ENCODE measurements at regions not wholly inside any gene's neighbourhood (a gene's known extent, or its start where the extent isn't known, plus 50 kb on each side); places are given as distances from the start of the nearest gene placed in this dataset.

DNA sequence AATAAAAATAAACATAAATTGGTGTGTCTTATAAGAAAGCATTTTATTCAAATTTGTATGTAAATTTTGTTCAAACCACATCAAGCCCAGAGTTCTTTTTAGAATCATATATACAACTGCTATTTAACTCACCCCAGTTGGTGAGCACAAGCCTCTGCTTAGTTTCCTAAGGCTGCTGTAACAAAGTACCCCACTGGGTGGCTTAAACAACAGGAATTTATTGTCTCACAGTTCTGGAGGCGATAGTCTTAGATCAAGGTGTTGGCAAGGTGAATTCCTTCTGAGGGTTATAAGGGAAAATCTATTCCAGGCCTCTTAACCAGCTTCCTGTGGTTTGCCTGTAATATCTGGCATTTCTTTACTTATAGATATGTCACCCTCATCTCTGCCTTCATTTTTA is 1133.5 kb downstream of the OLFM4 start:
- Histone ChIP-seq H3K4me3 (ENCODE audit: low read length) (no peak overlapping the region), H3K9me3 (ENCODE audit: insufficient read depth, low read depth, low read length) (no peaks in the 10 kb centered on the region), H3K36me3 (ENCODE audit: insufficient read depth, low read length) (no peaks in the 10 kb centered on the region), H3K9ac (ENCODE audit: low read depth, low read length) (no peak overlapping the region), H3K27ac (ENCODE audit: low read depth, low read length) (no peak overlapping the region), H3K27me3 (ENCODE audit: insufficient read depth, low read length) (no peaks in the 10 kb centered on the region), H3K4me1 (ENCODE audit: insufficient read depth, low read length) (peaks cover 10% of the 10 kb centered on the region; the same call in 1 of the 2 replicates)
- 71% methylated on average over 1 of the region's 1 CpG for WGBS

DNA sequence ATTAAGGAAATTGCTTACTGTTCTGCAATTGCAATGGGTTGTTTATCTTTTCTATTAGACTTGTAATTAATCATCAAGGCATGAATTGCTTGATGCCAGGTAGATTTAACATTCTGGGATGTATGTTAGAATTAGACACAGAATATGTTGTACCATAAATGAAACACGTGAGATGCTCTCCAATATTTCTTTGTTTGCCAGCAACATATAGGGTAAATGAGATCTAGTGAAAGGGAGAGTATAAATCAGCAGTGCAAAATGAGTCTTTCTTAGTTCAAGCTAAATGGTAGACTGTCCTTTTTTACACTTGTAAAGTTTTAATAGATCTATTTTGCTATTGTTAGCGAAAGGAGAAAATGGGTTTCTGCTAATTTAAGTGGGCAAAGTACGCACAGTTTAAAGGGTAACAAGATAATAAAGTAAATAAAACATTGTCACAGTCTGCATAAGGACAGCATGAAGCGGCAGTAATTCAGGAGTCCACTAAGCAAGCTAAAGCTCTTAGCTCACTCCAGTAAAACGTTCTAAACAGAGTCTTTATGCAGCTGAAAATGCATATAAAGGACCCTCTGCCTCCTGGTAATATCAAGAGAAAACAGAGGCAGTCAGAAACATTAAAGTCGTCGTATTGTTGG is 1137.1 kb downstream of the OLFM4 start:
- no peak overlapping the region for H3K27ac ChIP-seq (ENCODE audit: low read depth, low read length)

DNA sequence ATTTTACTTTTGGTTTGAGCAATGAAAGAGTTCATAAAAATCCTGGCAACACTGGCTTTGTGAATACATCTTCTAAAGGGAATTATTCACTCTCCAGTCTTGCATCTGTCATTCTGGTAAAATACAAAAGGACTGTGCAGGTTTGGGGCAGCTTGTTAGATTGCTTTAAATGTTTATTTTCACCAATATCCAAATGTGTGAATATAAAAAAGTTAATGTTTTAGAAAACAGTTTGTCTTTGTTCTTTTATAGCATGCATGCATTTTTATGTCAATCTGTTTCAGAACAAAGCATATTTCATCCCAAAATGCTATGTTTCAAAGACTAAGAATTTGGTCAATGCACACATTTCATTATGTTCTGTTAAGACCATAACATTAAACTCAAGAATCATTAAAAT is 1145.4 kb downstream of the OLFM4 start:
- no peaks in the 10 kb centered on the region for H3K36me3 ChIP-seq (ENCODE audit: insufficient read depth, low read length)
- H3K27me3 ChIP-seq (ENCODE audit: insufficient read depth, low read length): no peaks in the 10 kb centered on the region
- no peaks in the 10 kb centered on the region for H3K9me3 ChIP-seq (ENCODE audit: insufficient read depth, low read depth, low read length)
- H3K9ac ChIP-seq (ENCODE audit: low read depth, low read length): no peak overlapping the region
- H3K4me3 ChIP-seq (ENCODE audit: low read length): no peak overlapping the region
- peaks cover 13% of the 10 kb centered on the region for H3K4me1 ChIP-seq (ENCODE audit: insufficient read depth, low read length)
- H3K27ac ChIP-seq (ENCODE audit: low read depth, low read length): no peak overlapping the region

More for the DNA sequence above, 1137.1 kb downstream of the OLFM4 start:
- no peak overlapping the region for H3K9ac ChIP-seq (ENCODE audit: low read depth, low read length)
- H3K27me3 ChIP-seq (ENCODE audit: insufficient read depth, low read length): no peaks in the 10 kb centered on the region
- no peak overlapping the region for H3K4me3 ChIP-seq (ENCODE audit: low read length)
- H3K36me3 ChIP-seq (ENCODE audit: insufficient read depth, low read length): no peaks in the 10 kb centered on the region
- WGBS: 80% methylated on average over 7 of the region's 7 CpGs
- peaks cover 10% of the 10 kb centered on the region; the same call in 1 of the 2 replicates for H3K4me1 ChIP-seq (ENCODE audit: insufficient read depth, low read length)
- no peaks in the 10 kb centered on the region for H3K9me3 ChIP-seq (ENCODE audit: insufficient read depth, low read depth, low read length)

DNA sequence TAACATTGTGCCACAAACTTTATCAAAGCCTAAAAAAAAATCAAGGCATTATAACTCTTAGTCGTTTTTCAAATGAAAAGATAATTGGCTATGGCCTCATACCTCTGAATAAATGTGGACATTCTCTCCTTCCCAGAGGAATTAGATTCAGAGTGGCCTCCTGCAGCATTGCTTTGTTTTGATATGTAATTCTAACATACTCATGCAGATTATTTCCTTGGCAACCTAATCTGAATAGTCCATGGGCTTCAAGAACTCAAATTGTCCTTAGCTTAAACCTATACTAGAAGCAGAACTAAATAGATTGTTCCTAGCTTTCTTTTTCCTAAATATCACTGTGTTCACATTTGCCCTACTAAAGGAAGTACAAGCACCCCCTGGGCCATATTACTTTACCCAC is 1146.9 kb downstream of the OLFM4 start:
- Histone ChIP-seq H3K4me3 (ENCODE audit: low read length) (peak overlapping the region; percentile 2; the same call in 1 of the 2 replicates), H3K9me3 (ENCODE audit: insufficient read depth, low read depth, low read length) (no peaks in the 10 kb centered on the region), H3K4me1 (ENCODE audit: insufficient read depth, low read length) (peaks cover 18% of the 10 kb centered on the region), H3K27ac (ENCODE audit: low read depth, low read length) (peak overlapping the region; percentile 42; the same call in 1 of the 2 replicates), H3K27me3 (ENCODE audit: insufficient read depth, low read length) (no peaks in the 10 kb centered on the region), H3K36me3 (ENCODE audit: insufficient read depth, low read length) (no peaks in the 10 kb centered on the region), H3K9ac (ENCODE audit: low read depth, low read length) (no peak overlapping the region)
- WGBS: 50% methylated on average over 1 of the region's 1 CpG

DNA sequence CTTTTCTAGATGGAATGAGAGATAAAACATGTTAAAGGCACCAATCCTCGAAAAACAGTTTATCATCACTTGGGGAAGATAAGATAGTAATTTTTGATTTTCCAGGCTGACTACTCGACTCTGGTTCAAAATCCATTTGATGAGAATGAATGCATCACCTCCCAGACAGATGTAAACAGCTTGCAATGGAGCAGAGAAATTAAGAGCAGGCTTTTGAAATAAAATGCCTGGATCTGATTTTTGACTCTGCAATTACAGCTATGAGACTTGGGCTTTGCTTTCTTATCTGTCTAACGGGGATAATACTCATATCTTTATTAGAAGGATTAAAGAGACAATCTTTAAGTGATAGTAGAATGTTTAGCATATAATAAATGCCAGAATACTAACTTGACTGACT is 1148.9 kb downstream of the OLFM4 start:
- H3K27ac ChIP-seq (ENCODE audit: low read depth, low read length): no peak overlapping the region
- no peaks in the 10 kb centered on the region for H3K9me3 ChIP-seq (ENCODE audit: insufficient read depth, low read depth, low read length)
- 91% methylated on average over 2 of the region's 3 CpGs for WGBS

DNA sequence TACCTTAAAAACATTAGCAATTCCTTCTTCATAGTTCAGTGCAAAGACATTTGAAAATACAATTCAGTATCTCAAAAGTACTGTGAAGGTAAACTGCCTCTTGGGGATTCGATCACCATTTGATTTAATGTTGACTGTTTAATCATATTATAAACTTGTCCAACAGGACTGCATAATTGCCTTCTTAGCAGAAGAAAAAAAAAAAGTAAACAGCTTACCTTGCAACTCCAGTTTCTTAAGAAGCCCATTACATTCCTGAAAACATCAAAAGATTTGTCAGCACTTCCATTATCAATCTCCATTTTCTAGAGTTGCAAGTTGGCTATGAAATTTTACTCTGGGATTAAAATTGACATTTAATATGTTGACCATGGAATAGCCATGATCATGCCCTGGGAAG is 1154.6 kb downstream of the OLFM4 start:
- H3K4me1 ChIP-seq (ENCODE audit: insufficient read depth, low read length): peaks cover 40% of the 10 kb centered on the region
- H3K27me3 ChIP-seq (ENCODE audit: insufficient read depth, low read length): no peaks in the 10 kb centered on the region
- WGBS: no CpG with 5 or more reads among the region's 1 CpG
- H3K4me3 ChIP-seq (ENCODE audit: low read length): no peak overlapping the region
- H3K27ac ChIP-seq (ENCODE audit: low read depth, low read length): no peak overlapping the region
- H3K9me3 ChIP-seq (ENCODE audit: insufficient read depth, low read depth, low read length): no peaks in the 10 kb centered on the region
- no peak overlapping the region for H3K9ac ChIP-seq (ENCODE audit: low read depth, low read length)
- H3K36me3 ChIP-seq (ENCODE audit: insufficient read depth, low read length): no peaks in the 10 kb centered on the region

More for the DNA sequence above, 1148.9 kb downstream of the OLFM4 start:
- Histone ChIP-seq H3K27me3 (ENCODE audit: insufficient read depth, low read length) (no peaks in the 10 kb centered on the region), H3K4me3 (ENCODE audit: low read length) (no peak overlapping the region), H3K4me1 (ENCODE audit: insufficient read depth, low read length) (peaks cover 18% of the 10 kb centered on the region), H3K9ac (ENCODE audit: low read depth, low read length) (no peak overlapping the region), H3K36me3 (ENCODE audit: insufficient read depth, low read length) (no peaks in the 10 kb centered on the region)

DNA sequence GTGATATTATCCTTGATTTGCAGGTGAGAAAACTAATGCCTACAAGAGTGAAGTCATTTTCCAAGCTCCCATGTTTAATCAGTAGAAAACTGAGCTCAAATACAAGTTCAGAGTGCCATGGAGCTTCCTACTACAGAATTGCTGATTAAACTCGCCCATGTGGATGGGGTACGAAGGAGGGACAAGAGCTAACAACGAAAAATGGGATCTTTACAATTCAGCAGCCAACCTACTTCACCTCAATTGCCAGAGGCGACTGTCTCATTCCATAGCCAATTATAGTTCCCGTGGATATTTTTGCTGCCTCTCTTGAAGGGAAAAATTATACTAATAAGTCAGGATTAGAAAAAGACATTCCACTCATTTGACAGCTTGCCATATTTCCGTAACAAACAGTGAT is 1155.1 kb downstream of the OLFM4 start:
- H3K4me3 ChIP-seq (ENCODE audit: low read length): no peak overlapping the region
- WGBS: 79% methylated on average over 5 of the region's 6 CpGs
- peaks cover 40% of the 10 kb centered on the region for H3K4me1 ChIP-seq (ENCODE audit: insufficient read depth, low read length)
- no peak overlapping the region for H3K9ac ChIP-seq (ENCODE audit: low read depth, low read length)
- no peaks in the 10 kb centered on the region for H3K9me3 ChIP-seq (ENCODE audit: insufficient read depth, low read depth, low read length)
- no peaks in the 10 kb centered on the region for H3K36me3 ChIP-seq (ENCODE audit: insufficient read depth, low read length)
- no peak overlapping the region for H3K27ac ChIP-seq (ENCODE audit: low read depth, low read length)
- no peaks in the 10 kb centered on the region for H3K27me3 ChIP-seq (ENCODE audit: insufficient read depth, low read length)

DNA sequence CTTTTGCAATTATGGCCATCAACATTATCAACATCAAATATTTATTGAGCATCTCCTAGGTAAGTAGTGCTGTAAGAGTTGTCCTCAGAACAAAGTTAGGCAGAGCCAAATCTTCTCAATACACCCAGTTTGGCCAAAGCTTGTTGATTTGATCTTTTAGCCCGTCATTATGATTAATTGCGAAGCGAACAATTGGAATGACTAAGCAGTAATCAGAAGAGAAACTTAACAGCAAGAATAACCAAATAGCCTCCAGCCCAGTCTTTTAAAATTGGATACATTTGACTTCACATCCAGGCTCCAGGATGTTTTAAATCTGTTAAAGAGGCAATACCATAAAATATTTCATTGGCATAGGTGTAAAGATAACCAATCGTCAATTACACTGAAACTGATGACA is 1156.0 kb downstream of the OLFM4 start:
- H3K9me3 ChIP-seq (ENCODE audit: insufficient read depth, low read depth, low read length): no peaks in the 10 kb centered on the region
- no peak overlapping the region for H3K4me3 ChIP-seq (ENCODE audit: low read length)
- no peaks in the 10 kb centered on the region for H3K27me3 ChIP-seq (ENCODE audit: insufficient read depth, low read length)
- no peak overlapping the region for H3K9ac ChIP-seq (ENCODE audit: low read depth, low read length)
- 0 out of 2 replicates have a peak overlapping the region, but pooled peaks have one; percentile 3 for H3K27ac ChIP-seq (ENCODE audit: low read depth, low read length)
- 98% methylated on average over 3 of the region's 4 CpGs for WGBS
- no peaks in the 10 kb centered on the region for H3K36me3 ChIP-seq (ENCODE audit: insufficient read depth, low read length)
- peaks cover 47% of the 10 kb centered on the region for H3K4me1 ChIP-seq (ENCODE audit: insufficient read depth, low read length)

DNA sequence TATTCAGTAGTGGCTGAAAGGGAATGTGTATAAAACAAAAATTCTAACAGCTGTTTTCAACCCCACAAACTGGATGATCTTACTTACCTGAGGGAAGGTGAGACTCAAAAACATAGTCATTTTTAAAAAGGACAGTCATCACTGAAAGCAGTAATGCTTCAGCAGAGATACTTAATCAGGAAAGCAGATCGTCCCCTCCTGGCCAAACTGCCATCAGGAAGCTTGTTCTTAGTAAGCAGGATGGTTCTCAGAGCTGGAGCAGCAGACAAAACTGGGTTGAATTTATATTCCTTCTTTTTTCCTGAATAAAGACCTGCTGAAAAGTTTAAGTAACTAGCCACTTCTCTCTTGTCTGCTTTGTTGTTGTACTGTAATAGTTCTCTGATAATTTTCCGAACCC is 1156.5 kb downstream of the OLFM4 start:
- H3K9me3 ChIP-seq (ENCODE audit: insufficient read depth, low read depth, low read length): no peaks in the 10 kb centered on the region
- 67% methylated on average over 2 of the region's 2 CpGs for WGBS
- no peak overlapping the region; the same call in 1 of the 2 replicates for H3K27ac ChIP-seq (ENCODE audit: low read depth, low read length)
- no peak overlapping the region for H3K9ac ChIP-seq (ENCODE audit: low read depth, low read length)
- peaks cover 48% of the 10 kb centered on the region for H3K4me1 ChIP-seq (ENCODE audit: insufficient read depth, low read length)
- no peaks in the 10 kb centered on the region for H3K27me3 ChIP-seq (ENCODE audit: insufficient read depth, low read length)
- no peaks in the 10 kb centered on the region for H3K36me3 ChIP-seq (ENCODE audit: insufficient read depth, low read length)
- H3K4me3 ChIP-seq (ENCODE audit: low read length): no peak overlapping the region

DNA sequence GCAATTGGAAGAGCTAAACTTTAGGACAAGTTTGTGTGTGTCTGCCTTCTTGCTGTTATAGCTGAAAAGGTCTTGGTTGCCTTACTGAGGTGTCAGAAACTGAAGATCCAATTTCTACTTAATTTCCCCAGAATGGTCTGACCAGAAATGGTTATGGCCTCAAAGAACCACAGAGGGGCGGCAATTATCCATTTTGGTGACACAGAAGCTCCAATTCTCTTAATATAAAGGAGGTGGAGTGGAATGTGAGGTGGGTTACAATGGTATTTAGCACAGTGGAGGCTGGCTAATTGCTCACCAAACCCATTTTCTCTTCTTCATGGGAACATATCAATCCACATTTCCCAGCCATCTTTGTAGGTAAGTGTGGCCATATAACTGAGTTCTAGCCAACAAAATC is 1157.2 kb downstream of the OLFM4 start:
- WGBS: 0% methylated on average over 1 of the region's 1 CpG
- no peak overlapping the region for H3K27ac ChIP-seq (ENCODE audit: low read depth, low read length)
- H3K9me3 ChIP-seq (ENCODE audit: insufficient read depth, low read depth, low read length): no peaks in the 10 kb centered on the region
- peaks cover 48% of the 10 kb centered on the region for H3K4me1 ChIP-seq (ENCODE audit: insufficient read depth, low read length)
- no peak overlapping the region for H3K9ac ChIP-seq (ENCODE audit: low read depth, low read length)
- H3K4me3 ChIP-seq (ENCODE audit: low read length): no peak overlapping the region
- no peaks in the 10 kb centered on the region for H3K36me3 ChIP-seq (ENCODE audit: insufficient read depth, low read length)
- H3K27me3 ChIP-seq (ENCODE audit: insufficient read depth, low read length): no peaks in the 10 kb centered on the region

DNA sequence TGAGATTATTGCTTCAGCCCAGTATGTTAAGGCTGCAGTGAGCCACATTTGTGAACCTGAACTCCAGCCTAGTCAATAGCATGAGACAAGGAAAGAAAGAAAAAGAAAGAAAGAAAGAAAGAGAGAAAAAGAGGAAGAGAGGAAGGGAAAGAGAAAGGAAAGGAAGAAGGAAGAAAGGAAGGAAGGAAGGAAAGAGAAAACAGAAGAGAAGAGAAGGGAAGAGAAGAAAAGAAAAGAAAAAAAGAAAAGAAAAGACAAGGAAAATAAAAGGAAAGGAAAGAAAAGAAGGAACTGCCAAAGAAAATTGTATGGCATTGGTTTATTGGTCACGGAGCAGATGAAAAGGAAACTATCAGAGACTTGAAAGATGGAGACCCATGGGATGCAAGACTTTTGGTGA is 1158.8 kb downstream of the OLFM4 start:
- H3K4me1 ChIP-seq (ENCODE audit: insufficient read depth, low read length): peaks cover 51% of the 10 kb centered on the region
- WGBS: 90% methylated on average over 1 of the region's 1 CpG

More for the DNA sequence above, 1158.8 kb downstream of the OLFM4 start:
- H3K27me3 ChIP-seq (ENCODE audit: insufficient read depth, low read length): no peaks in the 10 kb centered on the region
- H3K27ac ChIP-seq (ENCODE audit: low read depth, low read length): no peak overlapping the region
- H3K4me3 ChIP-seq (ENCODE audit: low read length): no peak overlapping the region
- H3K9ac ChIP-seq (ENCODE audit: low read depth, low read length): no peak overlapping the region
- no peaks in the 10 kb centered on the region for H3K36me3 ChIP-seq (ENCODE audit: insufficient read depth, low read length)
- H3K9me3 ChIP-seq (ENCODE audit: insufficient read depth, low read depth, low read length): no peaks in the 10 kb centered on the region
